MM.1S (cell line): ENCODE measurements at regions not wholly inside any gene's neighbourhood (a gene's known extent, or its start where the extent isn't known, plus 50 kb on each side); places are given as distances from the start of the nearest gene placed in this dataset.

Experiments used
- EZH2 ChIP-seq: fragments of 300-600 bp; sonication (generic); optimal IDR thresholded peaks from 2 replicates; pipeline ENCODE3; 2017; ENCODE audit warnings: low read depth, mild to moderate bottlenecking, antibody characterized with exemption, low read length, mixed read lengths
- TF ChIP-seq, protein P1 (sequence below): fragments of 300-600 bp; sonication (generic); IDR thresholded peaks from 2 replicates; pipeline ENCODE4 v1.5.1; 2016; ENCODE audit warnings: antibody characterized with exemption, low read length, mixed read lengths

GRCh38 chr2:16328521-16329190, 337.0 kb downstream of the CYRIA start:
- TF ChIP-seq, protein P1, sequence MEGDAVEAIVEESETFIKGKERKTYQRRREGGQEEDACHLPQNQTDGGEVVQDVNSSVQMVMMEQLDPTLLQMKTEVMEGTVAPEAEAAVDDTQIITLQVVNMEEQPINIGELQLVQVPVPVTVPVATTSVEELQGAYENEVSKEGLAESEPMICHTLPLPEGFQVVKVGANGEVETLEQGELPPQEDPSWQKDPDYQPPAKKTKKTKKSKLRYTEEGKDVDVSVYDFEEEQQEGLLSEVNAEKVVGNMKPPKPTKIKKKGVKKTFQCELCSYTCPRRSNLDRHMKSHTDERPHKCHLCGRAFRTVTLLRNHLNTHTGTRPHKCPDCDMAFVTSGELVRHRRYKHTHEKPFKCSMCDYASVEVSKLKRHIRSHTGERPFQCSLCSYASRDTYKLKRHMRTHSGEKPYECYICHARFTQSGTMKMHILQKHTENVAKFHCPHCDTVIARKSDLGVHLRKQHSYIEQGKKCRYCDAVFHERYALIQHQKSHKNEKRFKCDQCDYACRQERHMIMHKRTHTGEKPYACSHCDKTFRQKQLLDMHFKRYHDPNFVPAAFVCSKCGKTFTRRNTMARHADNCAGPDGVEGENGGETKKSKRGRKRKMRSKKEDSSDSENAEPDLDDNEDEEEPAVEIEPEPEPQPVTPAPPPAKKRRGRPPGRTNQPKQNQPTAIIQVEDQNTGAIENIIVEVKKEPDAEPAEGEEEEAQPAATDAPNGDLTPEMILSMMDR, result no peak
- no peak for TF ChIP-seq EZH2
